ENCODE measurements at regions not wholly inside any gene's neighbourhood (a gene's known extent, or its start where the extent isn't known, plus 50 kb on each side); places are given as distances from the start of the nearest gene placed in this dataset.

DNA sequence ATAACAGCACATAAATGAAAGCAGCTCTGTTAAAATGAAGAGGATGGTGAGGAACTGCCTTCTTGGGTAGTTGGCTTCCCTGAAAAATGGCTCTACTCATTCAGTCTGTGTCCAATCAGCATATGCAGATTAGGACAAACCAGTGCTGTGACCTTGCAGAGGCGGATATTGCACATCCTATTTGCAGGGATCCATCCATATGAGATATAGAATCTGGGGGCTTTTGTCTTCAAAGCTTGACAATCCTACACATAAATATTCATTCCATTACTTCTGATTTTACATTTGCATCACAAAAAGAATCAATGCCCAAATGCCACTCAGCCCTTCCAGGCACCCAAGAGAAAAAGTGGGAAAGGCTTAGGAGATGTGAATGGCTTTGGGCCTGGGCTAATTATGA, 383.7 kb downstream of the EMP1 start:
- Histone ChIP-seq H3K36me3 (replicated peaks in 1 of 2; ENCODE audit: control insufficient read depth in 1 of 2, insufficient read depth in 2 of 2, low read length in 1 of 2) (no peaks in the 10 kb centered on the region), H3K4me3 (ENCODE audit: low read depth in 2 of 2, low read length in 1 of 2) (no peak overlapping the region), H3K9ac (no peak overlapping the region), H3K9me3 (no peaks in the 10 kb centered on the region), H3K4me1 (ENCODE audit: control insufficient read depth in 1 of 2, insufficient read depth in 2 of 2, low read depth in 1 of 2, low read length in 1 of 2) (no peaks in the 10 kb centered on the region), H3K27ac (ENCODE audit: low read depth in 2 of 2, low read length in 1 of 2) (no peak overlapping the region), H3K9me2 (no peaks in the 10 kb centered on the region), H2AFZ (ENCODE audit: low read depth) (no peak overlapping the region), H4K20me1 (ENCODE audit: insufficient read depth) (no peaks in the 10 kb centered on the region), H3F3A (replicated peaks; ENCODE audit: insufficient read depth) (no peaks in the 10 kb centered on the region), H3K4me2 (no peak overlapping the region), H3K27me3 (ENCODE audit: insufficient read depth) (no peaks in the 10 kb centered on the region), H3K79me2 (ENCODE audit: insufficient read depth) (no peaks in the 10 kb centered on the region)
- ChIA-PET POLR2A (no interaction called here), CTCF (interaction anchor here (1.6 kb wide), 1 partner anchor 281 kb away, joined by 3 read pairs; no protein-coding TSS in a partner anchor)
- DNase-seq: no peak
- 20% methylated on average over 1 of the region's 1 CpG for WGBS (ENCODE audit: low lambda C conversion rate)
- no peak for TF ChIP-seq MEF2A (IDR thresholded peaks at IDR 0.05; ENCODE audit: borderline replicate concordance, low read depth)
- no peak for TF ChIP-seq POLR2AphosphoS5 (IDR thresholded peaks at IDR 0.05; ENCODE audit: low read depth, low read length)

DNA sequence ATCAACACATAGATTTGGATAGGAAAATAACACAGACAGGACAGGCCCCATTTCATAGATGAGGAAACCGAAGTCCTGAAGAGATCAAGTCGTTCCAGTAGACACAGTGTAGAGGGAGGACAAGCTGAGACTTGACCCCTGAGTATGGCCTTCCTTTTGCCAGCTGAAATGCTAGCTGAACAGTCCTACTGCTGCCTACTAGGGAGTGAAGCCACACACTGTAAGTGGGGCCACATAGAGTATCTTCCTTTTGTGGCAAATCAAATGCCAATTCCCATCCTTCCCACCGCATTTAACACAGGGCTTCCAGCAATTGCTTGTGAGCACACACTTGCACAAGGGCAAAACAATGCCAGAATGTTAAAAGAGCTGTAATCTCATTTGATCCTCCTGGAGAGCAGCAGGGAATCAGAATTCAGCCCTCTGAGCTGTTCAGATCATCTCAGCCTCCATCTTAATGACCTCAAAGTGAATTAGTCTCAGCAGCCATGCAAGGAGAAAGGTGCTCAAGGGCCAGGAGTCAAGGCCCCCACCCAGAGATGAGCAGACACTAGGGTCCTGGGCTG, 380.5 kb downstream of the EMP1 start:
- Histone ChIP-seq H3K27me3 (ENCODE audit: insufficient read depth) (no peaks in the 10 kb centered on the region), H4K20me1 (ENCODE audit: insufficient read depth) (no peaks in the 10 kb centered on the region), H3K9me3 (no peaks in the 10 kb centered on the region), H3K79me2 (ENCODE audit: insufficient read depth) (no peaks in the 10 kb centered on the region), H3F3A (replicated peaks; ENCODE audit: insufficient read depth) (no peaks in the 10 kb centered on the region), H3K27ac (ENCODE audit: low read depth in 2 of 2, low read length in 1 of 2) (no peak overlapping the region), H3K36me3 (replicated peaks in 1 of 2; ENCODE audit: control insufficient read depth in 1 of 2, insufficient read depth in 2 of 2, low read length in 1 of 2) (no peaks in the 10 kb centered on the region), H3K4me1 (ENCODE audit: control insufficient read depth in 1 of 2, insufficient read depth in 2 of 2, low read depth in 1 of 2, low read length in 1 of 2) (no peaks in the 10 kb centered on the region), H3K9me2 (no peaks in the 10 kb centered on the region), H3K4me3 (ENCODE audit: low read depth in 2 of 2, low read length in 1 of 2) (no peak overlapping the region), H2AFZ (ENCODE audit: low read depth) (no peak overlapping the region), H3K4me2 (no peak overlapping the region), H3K9ac (no peak overlapping the region)
- 25% methylated on average over 3 of the region's 3 CpGs for WGBS (ENCODE audit: low lambda C conversion rate)
- no peak for DNase-seq
- CTCF ChIA-PET: interaction anchor here (1.8 kb wide), 1 partner anchor 43 kb away, joined by 8 read pairs; no protein-coding TSS in a partner anchor
- POLR2A ChIA-PET: no interaction called here
- TF ChIP-seq NFIC (IDR thresholded peaks at IDR 0.05; ENCODE audit: borderline replicate concordance) (no peak), MXI1 (IDR thresholded peaks at IDR 0.05; ENCODE audit: low read depth, low read length) (no peak), TAF1 (IDR thresholded peaks at IDR 0.05; ENCODE audit: borderline replicate concordance, low read depth, low read length) (no peak), MEF2A (IDR thresholded peaks at IDR 0.05; ENCODE audit: borderline replicate concordance, low read depth) (no peak), EP300 (IDR thresholded peaks at IDR 0.05; ENCODE audit: borderline replicate concordance in 1 of 2, low read depth in 1 of 2, low read length in 1 of 2) (no peak), ELF1 (IDR thresholded peaks at IDR 0.05) (no peak), GATA2 (CRISPR knock-in tag; IDR thresholded peaks at IDR 0.05) (no peak), EZH2phosphoT487 (IDR thresholded peaks at IDR 0.05; ENCODE audit: borderline replicate concordance, low read depth) (no peak), CHD2 (IDR thresholded peaks at IDR 0.05; ENCODE audit: low read length, partially characterized antibody) (no peak), SIN3A (IDR thresholded peaks at IDR 0.05; ENCODE audit: borderline replicate concordance, low read depth, low read length) (no peak)
- TF ChIP-seq, protein P1, sequence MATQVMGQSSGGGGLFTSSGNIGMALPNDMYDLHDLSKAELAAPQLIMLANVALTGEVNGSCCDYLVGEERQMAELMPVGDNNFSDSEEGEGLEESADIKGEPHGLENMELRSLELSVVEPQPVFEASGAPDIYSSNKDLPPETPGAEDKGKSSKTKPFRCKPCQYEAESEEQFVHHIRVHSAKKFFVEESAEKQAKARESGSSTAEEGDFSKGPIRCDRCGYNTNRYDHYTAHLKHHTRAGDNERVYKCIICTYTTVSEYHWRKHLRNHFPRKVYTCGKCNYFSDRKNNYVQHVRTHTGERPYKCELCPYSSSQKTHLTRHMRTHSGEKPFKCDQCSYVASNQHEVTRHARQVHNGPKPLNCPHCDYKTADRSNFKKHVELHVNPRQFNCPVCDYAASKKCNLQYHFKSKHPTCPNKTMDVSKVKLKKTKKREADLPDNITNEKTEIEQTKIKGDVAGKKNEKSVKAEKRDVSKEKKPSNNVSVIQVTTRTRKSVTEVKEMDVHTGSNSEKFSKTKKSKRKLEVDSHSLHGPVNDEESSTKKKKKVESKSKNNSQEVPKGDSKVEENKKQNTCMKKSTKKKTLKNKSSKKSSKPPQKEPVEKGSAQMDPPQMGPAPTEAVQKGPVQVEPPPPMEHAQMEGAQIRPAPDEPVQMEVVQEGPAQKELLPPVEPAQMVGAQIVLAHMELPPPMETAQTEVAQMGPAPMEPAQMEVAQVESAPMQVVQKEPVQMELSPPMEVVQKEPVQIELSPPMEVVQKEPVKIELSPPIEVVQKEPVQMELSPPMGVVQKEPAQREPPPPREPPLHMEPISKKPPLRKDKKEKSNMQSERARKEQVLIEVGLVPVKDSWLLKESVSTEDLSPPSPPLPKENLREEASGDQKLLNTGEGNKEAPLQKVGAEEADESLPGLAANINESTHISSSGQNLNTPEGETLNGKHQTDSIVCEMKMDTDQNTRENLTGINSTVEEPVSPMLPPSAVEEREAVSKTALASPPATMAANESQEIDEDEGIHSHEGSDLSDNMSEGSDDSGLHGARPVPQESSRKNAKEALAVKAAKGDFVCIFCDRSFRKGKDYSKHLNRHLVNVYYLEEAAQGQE (IDR thresholded peaks at IDR 0.05; ENCODE audit: low read depth, low read length): no peak
- TF ChIP-seq, protein P2, sequence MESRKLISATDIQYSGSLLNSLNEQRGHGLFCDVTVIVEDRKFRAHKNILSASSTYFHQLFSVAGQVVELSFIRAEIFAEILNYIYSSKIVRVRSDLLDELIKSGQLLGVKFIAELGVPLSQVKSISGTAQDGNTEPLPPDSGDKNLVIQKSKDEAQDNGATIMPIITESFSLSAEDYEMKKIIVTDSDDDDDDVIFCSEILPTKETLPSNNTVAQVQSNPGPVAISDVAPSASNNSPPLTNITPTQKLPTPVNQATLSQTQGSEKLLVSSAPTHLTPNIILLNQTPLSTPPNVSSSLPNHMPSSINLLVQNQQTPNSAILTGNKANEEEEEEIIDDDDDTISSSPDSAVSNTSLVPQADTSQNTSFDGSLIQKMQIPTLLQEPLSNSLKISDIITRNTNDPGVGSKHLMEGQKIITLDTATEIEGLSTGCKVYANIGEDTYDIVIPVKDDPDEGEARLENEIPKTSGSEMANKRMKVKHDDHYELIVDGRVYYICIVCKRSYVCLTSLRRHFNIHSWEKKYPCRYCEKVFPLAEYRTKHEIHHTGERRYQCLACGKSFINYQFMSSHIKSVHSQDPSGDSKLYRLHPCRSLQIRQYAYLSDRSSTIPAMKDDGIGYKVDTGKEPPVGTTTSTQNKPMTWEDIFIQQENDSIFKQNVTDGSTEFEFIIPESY (IDR thresholded peaks at IDR 0.05; ENCODE audit: borderline replicate concordance, low read depth): no peak

All from SK-N-SH (cell line).